K562 (cell line): ENCODE measurements at regions not wholly inside any gene's neighbourhood (a gene's known extent, or its start where the extent isn't known, plus 50 kb on each side); places are given as distances from the start of the nearest gene placed in this dataset.

ENCODE experiments used
- ATAC-seq: fragments of 200-7000 bp; cut with Tn5 transposase; 3 replicates; pipeline ENCODE4 v1.9.1; 2020; ENCODE audit warnings: moderate library complexity
- BruUV-seq: library from RNA; stranded (reverse); fragments of 400-500 nt; replicated peaks from 2 replicates; lab custom pipeline; 2021; lab: Mats Ljungman, UMichigan
- CTCF ChIA-PET: fragments of 300-600 bp; formaldehyde crosslinking; extraction: SDS; loops from one replicate; lab custom pipeline; 2021; ENCODE audit warnings: low intra/inter-chr PET ratio; lab: Yijun Ruan, JAX
- POLR2A ChIA-PET: fragments of 300-600, 350-650 bp; sonication (Branson Sonifier 250); formaldehyde crosslinking; extraction: SDS; loops from one replicate; lab custom pipeline; 2021; ENCODE audit warnings: antibody characterized with exemption, inconsistent platforms; lab: Yijun Ruan, JAX
- DNase-seq, 4 experiments: peaks; one replicate each; pipeline versions ENCODE4 v3.0.0 to v3.0.0-alpha.2; 2011 to 2018; ENCODE audit warnings: low spot score in 3 of 4, mixed read lengths in 3 of 4; ENCODE audit errors: extremely low read depth in 1 of 4
- FAIRE-seq: peaks from 2 replicates; lab custom pipeline; 2011; peaks lifted over from hg19 to GRCh38; lab: Jason Lieb, UNC
- H2AFZ ChIP-seq: 2 replicates; pipeline ENCODE4 v1.6.0; 2011; ENCODE audit warnings: low read depth, low read length, control low read depth, inconsistent platforms
- H3K27ac ChIP-seq: fragments of 200-600 bp; 3 replicates; pipeline ENCODE4 v1.8.0; 2011; ENCODE audit warnings: low read depth, mild to moderate bottlenecking, control low read depth, inconsistent platforms, low read length, moderate library complexity, mixed read lengths; ENCODE audit errors: extremely low read depth
- H3K27me3 ChIP-seq, 2 experiments: fragments of 300-600 bp in 1 of 2; 2 replicates in 1 of 2; 3 replicates in 1 of 2; pipeline versions ENCODE4 v1.6.0 to v1.8.0; 2011; ENCODE audit warnings: inconsistent platforms in 2 of 2, low read length in 2 of 2, mild to moderate bottlenecking in 1 of 2, mixed read lengths in 1 of 2, moderate library complexity in 1 of 2; ENCODE audit not compliant: control insufficient read depth in 2 of 2, insufficient read depth in 2 of 2
- H3K36me3 ChIP-seq: fragments of 300-600 bp; 3 replicates; pipeline ENCODE4 v1.8.0; 2011; ENCODE audit warnings: mild to moderate bottlenecking, low read length, inconsistent platforms; ENCODE audit not compliant: control insufficient read depth, insufficient read depth
- H3K4me1 ChIP-seq, 2 experiments: fragments of 200-600 bp in 1 of 2; replicated peaks in 1 of 2; 2 replicates in 1 of 2; 3 replicates in 1 of 2; pipeline versions ENCODE4 v1.5.1 to v1.8.0; 2011; ENCODE audit warnings: inconsistent platforms in 2 of 2, low read length in 2 of 2, mild to moderate bottlenecking in 1 of 2, mixed read lengths in 1 of 2, moderate library complexity in 1 of 2; ENCODE audit not compliant: control insufficient read depth in 2 of 2, insufficient read depth in 2 of 2
- H3K4me2 ChIP-seq: 2 replicates; pipeline ENCODE4 v1.6.1; 2011; ENCODE audit warnings: low read length, control low read depth, inconsistent platforms, mixed read lengths; ENCODE audit not compliant: insufficient read depth
- H3K4me3 ChIP-seq: fragments of 200-600 bp; sonication (generic), shearing (Covaris generic); 2 replicates; pipeline ENCODE4 v1.5.1; 2016; ENCODE audit warnings: control low read depth, inconsistent platforms
- H3K79me2 ChIP-seq: fragments of 200-600 bp; 3 replicates; pipeline ENCODE4 v1.8.0; 2011; ENCODE audit warnings: low read length, inconsistent platforms; ENCODE audit not compliant: control insufficient read depth, insufficient read depth
- H3K9ac ChIP-seq, 2 experiments: 2 replicates each; pipeline versions ENCODE4 v1.6.0 to v1.6.1; 2011; ENCODE audit warnings: low read depth in 2 of 2, low read length in 2 of 2, control low read depth in 1 of 2, inconsistent platforms in 1 of 2, mild to moderate bottlenecking in 1 of 2, mixed read lengths in 1 of 2; ENCODE audit not compliant: insufficient read depth in 1 of 2
- H3K9me1 ChIP-seq: one replicate; pipeline ENCODE4 v1.6.0; 2011; ENCODE audit warnings: inconsistent platforms, mild to moderate bottlenecking, low read length, moderate library complexity; ENCODE audit not compliant: control insufficient read depth, insufficient read depth
- H3K9me3 ChIP-seq: replicated peaks from 2 replicates; pipeline ENCODE4 v1.5.1; 2011; ENCODE audit warnings: low read depth, low read length, inconsistent platforms; ENCODE audit not compliant: control insufficient read depth, insufficient read depth
- H4K20me1 ChIP-seq: replicated peaks from 2 replicates; pipeline ENCODE4 v1.6.1; 2011; ENCODE audit warnings: low read length, inconsistent platforms, mixed read lengths; ENCODE audit not compliant: control insufficient read depth, insufficient read depth
- DMBX1 ChIP-seq: fragments of 250-450 bp; sonication (Bioruptor Pico); IDR thresholded peaks from 2 replicates; pipeline ENCODE4 v1.8.0; 2022; ENCODE audit warnings: inconsistent platforms, mild to moderate bottlenecking, moderate library complexity, borderline replicate concordance
- GATA2 ChIP-seq: sonication (generic); formaldehyde crosslinking; IDR thresholded peaks from 2 replicates; pipeline ENCODE4 v1.4.0; 2020; ENCODE audit warnings: mild to moderate bottlenecking, missing genetic modification reagents
- HDAC1 ChIP-seq, 2 experiments: fragments of 450-650 bp; IDR thresholded peaks; 2 replicates each; pipeline ENCODE4 v1.6.1; 2016 to 2017; ENCODE audit warnings: inconsistent platforms in 1 of 2, mild to moderate bottlenecking in 1 of 2, moderate library complexity in 1 of 2
- KLF16 ChIP-seq: IDR thresholded peaks from 2 replicates; pipeline ENCODE4 v1.6.1; 2016; ENCODE audit warnings: antibody characterized with exemption
- ZFPM2 ChIP-seq: fragments of 250-450 bp; sonication (Bioruptor Pico); IDR thresholded peaks from 2 replicates; pipeline ENCODE4 v1.5.1; 2022; ENCODE audit warnings: mild to moderate bottlenecking
- ZNF174 ChIP-seq: fragments of 250-450 bp; sonication (Bioruptor Pico); IDR thresholded peaks from 2 replicates; pipeline ENCODE4 v1.4.0; 2020; ENCODE audit warnings: mild to moderate bottlenecking
- ZNF316 ChIP-seq: fragments of 450-650 bp; IDR thresholded peaks from 2 replicates; pipeline ENCODE4 v1.6.1; 2016
- ZNF699 ChIP-seq: fragments of 250-450 bp; sonication (Bioruptor Pico); IDR thresholded peaks from 2 replicates; pipeline ENCODE4 v1.8.0; 2021; ENCODE audit warnings: mild to moderate bottlenecking, moderate library complexity; ENCODE audit not compliant: insufficient replicate concordance
- WGBS: fragments of 100-300 bp; shearing (Covaris generic); methylation state at CpG from one replicate; pipeline ENCODE4 v1.1.6; 2016; ENCODE audit warnings: low coverage, mixed read lengths; ENCODE audit not compliant: insufficient coverage; ENCODE audit errors: missing lambda C conversion rate; 5-methylcytosine and 5-hydroxymethylcytosine counted together
- in situ Hi-C: fragments of 300-500 bp; cut with MboI; formaldehyde crosslinking; loops from 4 replicates; pipeline ENCODE4 v1.15.0; 2018; ENCODE audit warnings: inconsistent platforms, mixed read lengths
- intact Hi-C: fragments of 100-400 bp; cut with micrococcal nuclease; formaldehyde crosslinking; loops from 2 replicates; pipeline ENCODE4 v1.14.2; 2022

DNA sequence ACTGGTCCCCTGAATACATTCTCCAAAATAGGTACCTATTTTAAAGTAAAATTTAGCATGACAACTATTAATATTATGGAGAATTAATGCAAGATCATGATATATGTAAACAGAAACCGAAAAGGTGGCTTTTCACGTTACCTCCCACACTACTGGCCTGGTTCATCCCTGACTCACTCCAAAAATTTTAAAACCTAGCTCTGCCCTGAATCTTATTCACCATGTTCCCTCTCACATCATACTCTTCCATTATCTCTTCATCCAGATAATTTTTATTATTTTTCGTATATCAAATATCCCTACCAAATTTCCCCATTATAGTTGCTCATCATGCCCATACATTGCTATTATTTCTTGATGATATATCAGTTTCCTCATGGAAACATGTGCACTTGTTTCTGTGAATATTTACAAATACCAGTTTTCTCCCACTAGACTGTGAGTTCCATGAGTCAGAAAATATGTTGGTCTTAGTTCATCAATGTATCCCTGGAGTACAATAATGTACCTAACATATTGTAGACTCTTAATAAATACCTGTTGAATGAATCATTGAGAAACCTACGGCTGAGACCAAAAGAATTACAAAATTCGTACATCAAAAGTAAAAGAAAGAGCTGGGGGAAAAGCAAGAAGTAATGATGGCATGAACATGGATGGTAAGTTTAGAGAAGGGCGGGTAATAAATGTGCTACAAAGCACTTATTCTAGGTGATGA, 360.1 kb upstream of the CHAC2 start:
- H2AFZ ChIP-seq, result no peak overlapping the region
- no TSS peak for BruUV-seq
- ChIA-PET CTCF (no interaction called here), POLR2A (no interaction called here)
- in situ Hi-C loops (no loop called here), intact Hi-C loops (no loop called here)
- no peak overlapping the region for H3K4me3 ChIP-seq
- H3K79me2 ChIP-seq, result no peaks in the 10 kb centered on the region
- no peak for TF ChIP-seq ZNF316
- no peak for TF ChIP-seq ZNF699 (CRISPR knock-in tag)
- TF ChIP-seq HDAC1 (IDR thresholded peaks at IDR 0.05), result no peak
- no peak for TF ChIP-seq KLF16
- TF ChIP-seq DMBX1 (CRISPR knock-in tag), result no peak
- TF ChIP-seq ZFPM2 (CRISPR knock-in tag), result no peak
- TF ChIP-seq GATA2 (CRISPR knock-in tag), result no peak
- no peak for TF ChIP-seq ZNF174 (CRISPR knock-in tag)
- H3K4me2 ChIP-seq, result no peak overlapping the region
- ATAC-seq, result no peak
- no peak overlapping the region for H3K27ac ChIP-seq
- no peak for DNase-seq
- H3K9me3 ChIP-seq, result no peaks in the 10 kb centered on the region
- H4K20me1 ChIP-seq, result no peaks in the 10 kb centered on the region
- 0% methylated on average over 6 of the region's 6 CpGs for WGBS
- no peaks in the 10 kb centered on the region for H3K27me3 ChIP-seq
- no peaks in the 10 kb centered on the region for H3K36me3 ChIP-seq
- H3K9me1 ChIP-seq, result no peaks in the 10 kb centered on the region
- FAIRE-seq, result no peak
- no peaks in the 10 kb centered on the region for H3K4me1 ChIP-seq
- H3K9ac ChIP-seq, result no peak overlapping the region
